ENCODE measurements at regions not wholly inside any gene's neighbourhood (a gene's known extent, or its start where the extent isn't known, plus 50 kb on each side); places are given as distances from the start of the nearest gene placed in this dataset.
"Not testable (repeated sequence)": the region's sequence is repeated elsewhere in the genome, so short reads cannot be mapped to it uniquely, and the experiment has no call there.

DNA sequence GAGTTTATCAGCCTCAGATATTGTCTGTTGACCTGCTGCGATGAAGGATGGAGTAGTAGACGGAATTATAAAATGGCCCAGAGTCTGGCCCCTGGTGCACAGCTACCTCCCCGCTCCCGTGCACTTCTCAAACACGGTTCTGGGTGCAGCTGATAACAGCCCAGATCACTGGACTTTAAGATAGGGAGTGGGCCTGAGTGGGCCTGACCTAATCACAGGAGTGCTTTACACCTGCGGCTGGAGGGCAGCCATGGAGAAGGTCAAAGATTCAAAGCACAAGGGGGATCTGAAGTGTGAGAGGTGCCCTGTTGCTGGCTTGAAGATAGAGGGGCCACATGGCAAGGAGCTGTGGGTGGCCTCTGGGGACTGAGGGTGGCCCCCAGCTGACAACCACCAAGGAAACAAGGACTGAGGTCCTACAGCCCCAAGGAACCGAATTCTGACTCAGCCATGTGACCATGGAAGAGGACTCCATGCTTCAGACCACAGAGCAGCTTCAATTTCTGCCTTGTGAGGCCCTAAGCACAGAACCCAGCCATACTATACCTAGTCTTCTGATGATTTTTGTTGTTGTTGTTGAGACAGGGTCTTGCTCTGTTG lies 113.4 kb downstream of the ZNF664 start:
- no peak overlapping the region for H3K27ac Mint-ChIP-seq
- ATAC-seq (no peak), DNase-seq (no peak)
- H3K4me3 Mint-ChIP-seq: no peak overlapping the region
- H3K9me3 Mint-ChIP-seq (ENCODE audit: low read depth): no peaks in the 10 kb centered on the region
- ChIA-PET CTCF (no interaction called here), POLR2A (interaction anchor here (0.5 kb wide), 1 partner anchor 44 kb away, joined by 4 read pairs; no protein-coding TSS in a partner anchor)
- intact Hi-C loops (cut with DNase I, micrococcal nuclease): no loop called here
- H3K27me3 Mint-ChIP-seq: peaks cover 3% of the 10 kb centered on the region
- no peaks in the 10 kb centered on the region for H3K4me1 Mint-ChIP-seq
- no peaks in the 10 kb centered on the region for H3K36me3 Mint-ChIP-seq (ENCODE audit: low read depth)

- Mint-ChIP-seq H3K36me3 (ENCODE audit: low read depth) (no peaks in the 10 kb centered on the region), H3K9me3 (ENCODE audit: low read depth) (no peaks in the 10 kb centered on the region), H3K4me1 (no peaks in the 10 kb centered on the region), H3K4me3 (no peak overlapping the region), H3K27me3 (peaks cover 3% of the 10 kb centered on the region), H3K27ac (no peak overlapping the region)
- ChIA-PET CTCF (no interaction called here), POLR2A (no interaction called here)
- ATAC-seq (no peak), DNase-seq (no peak)
- intact Hi-C loops (cut with DNase I, micrococcal nuclease): no loop called here
Observed at GRCh38 chr12:124087266-124088051, 114.4 kb downstream of the ZNF664 start.

GRCh38 chr12:124088217-124088907 lies 115.3 kb downstream of the ZNF664 start:
- Mint-ChIP-seq H3K36me3 (ENCODE audit: low read depth) (no peaks in the 10 kb centered on the region), H3K27me3 (peaks cover 3% of the 10 kb centered on the region), H3K4me1 (no peaks in the 10 kb centered on the region), H3K4me3 (no peak overlapping the region), H3K9me3 (ENCODE audit: low read depth) (no peaks in the 10 kb centered on the region), H3K27ac (no peak overlapping the region)
- ATAC-seq (no peak), DNase-seq (no peak)
- POLR2A ChIA-PET: no interaction called here
- intact Hi-C loops (cut with DNase I, micrococcal nuclease): no loop called here
- CTCF ChIA-PET: interaction anchor here (0.6 kb wide), 1 partner anchor 315 kb away, joined by 3 read pairs; no protein-coding TSS in a partner anchor

DNA sequence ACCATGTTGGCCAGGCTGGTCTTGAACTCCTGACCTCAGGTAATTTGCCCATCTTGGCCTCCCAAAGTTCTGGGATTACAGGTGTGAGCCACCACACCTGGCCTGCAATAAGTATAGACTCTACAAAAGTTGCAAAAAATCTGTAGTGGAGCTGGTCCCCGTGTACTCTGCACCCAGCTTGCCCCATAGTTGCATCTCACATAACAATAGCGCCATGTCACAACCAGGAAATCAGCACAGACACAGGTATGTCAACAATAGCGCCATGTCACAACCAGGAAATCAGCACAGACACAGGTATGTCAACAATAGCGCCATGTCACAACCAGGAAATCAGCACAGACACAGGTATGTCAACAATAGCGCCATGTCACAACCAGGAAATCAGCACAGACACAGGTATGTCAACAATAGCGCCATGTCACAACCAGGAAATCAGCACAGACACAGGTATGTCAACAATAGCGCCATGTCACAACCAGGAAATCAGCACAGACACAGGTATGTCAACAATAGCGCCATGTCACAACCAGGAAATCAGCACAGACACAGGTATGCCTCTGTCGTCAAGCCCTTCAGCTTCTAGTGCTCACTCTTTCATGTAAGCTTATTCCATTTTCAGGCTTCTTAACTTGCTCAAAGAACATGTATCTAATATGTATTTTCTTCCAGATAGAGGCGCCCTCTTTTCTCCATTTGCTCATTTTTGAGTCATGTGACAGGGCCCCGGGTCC lies 116.3 kb downstream of the ZNF664 start:
- ATAC-seq; H3K27ac Mint-ChIP-seq; H3K27me3 Mint-ChIP-seq; H3K4me1 Mint-ChIP-seq; H3K36me3 Mint-ChIP-seq (ENCODE audit: low read depth); DNase-seq; intact Hi-C loops (cut with DNase I, micrococcal nuclease); H3K4me3 Mint-ChIP-seq; H3K9me3 Mint-ChIP-seq (ENCODE audit: low read depth); POLR2A ChIA-PET: not testable (repeated sequence)
- CTCF ChIA-PET: interaction anchor here (0.6 kb wide), 1 partner anchor 19 kb away, joined by 3 read pairs; no protein-coding TSS in a partner anchor

DNA sequence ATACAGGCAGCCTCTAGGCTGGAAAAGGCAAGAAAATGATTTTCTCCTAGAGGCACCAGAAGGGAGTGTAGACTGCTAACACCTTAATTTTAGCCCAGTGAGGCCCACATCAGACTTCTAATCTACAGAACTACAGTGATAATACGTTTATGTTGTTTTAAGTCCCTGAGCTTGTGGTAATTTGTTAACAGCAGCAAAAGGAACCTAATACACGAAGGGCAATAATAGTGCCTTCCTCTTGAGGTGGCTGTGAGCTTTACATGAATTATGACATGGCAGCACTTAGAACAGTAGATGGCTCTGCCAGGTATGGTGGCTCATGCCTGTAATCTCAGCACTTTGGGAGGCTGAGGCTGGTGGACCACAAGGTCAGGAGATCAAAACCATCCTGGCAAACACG lies 118.8 kb downstream of the ZNF664 start:
- Mint-ChIP-seq H3K27ac (no peak overlapping the region), H3K9me3 (ENCODE audit: low read depth) (no peaks in the 10 kb centered on the region), H3K27me3 (peaks cover 2% of the 10 kb centered on the region), H3K4me3 (no peak overlapping the region), H3K4me1 (no peaks in the 10 kb centered on the region), H3K36me3 (ENCODE audit: low read depth) (no peaks in the 10 kb centered on the region)
- ChIA-PET CTCF (interaction anchor here (1.0 kb wide), 1 partner anchor 680 kb away, joined by 3 read pairs; no protein-coding TSS in a partner anchor), POLR2A (no interaction called here)
- intact Hi-C loops (cut with DNase I, micrococcal nuclease): no loop called here
- ATAC-seq: no peak
- DNase-seq: no peak

DNA sequence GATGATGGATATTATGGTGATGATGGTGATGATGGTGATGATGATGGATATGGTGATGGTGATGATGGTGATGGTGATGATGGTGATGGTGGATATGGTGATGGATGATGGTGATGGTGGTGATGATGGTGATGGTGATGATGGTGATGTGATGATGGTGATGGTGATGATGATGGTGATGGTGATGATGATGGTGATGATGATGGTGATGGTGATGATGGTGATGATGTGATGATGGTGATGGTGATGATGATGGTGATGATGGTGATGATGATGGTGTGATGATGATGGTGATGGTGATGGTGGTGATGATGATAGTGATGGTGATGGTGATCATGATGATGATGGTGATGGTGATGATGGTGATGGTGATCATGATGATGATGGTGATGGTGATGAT lies 119.5 kb downstream of the ZNF664 start:
- DNase-seq; POLR2A ChIA-PET; H3K27ac Mint-ChIP-seq; intact Hi-C loops (cut with DNase I, micrococcal nuclease); CTCF ChIA-PET; H3K4me3 Mint-ChIP-seq; H3K27me3 Mint-ChIP-seq; H3K4me1 Mint-ChIP-seq; H3K36me3 Mint-ChIP-seq (ENCODE audit: low read depth); ATAC-seq; H3K9me3 Mint-ChIP-seq (ENCODE audit: low read depth): not testable (repeated sequence)

GRCh38 chr12:124093297-124093696 lies 120.3 kb downstream of the ZNF664 start:
- CTCF ChIA-PET: no interaction called here
- no peak overlapping the region for H3K27ac Mint-ChIP-seq
- DNase-seq (no peak), ATAC-seq (no peak)
- POLR2A ChIA-PET: interaction anchor here (0.7 kb wide), 1 partner anchor 220 kb away, joined by 3 read pairs; no protein-coding TSS in a partner anchor
- H3K4me1 Mint-ChIP-seq: no peaks in the 10 kb centered on the region
- peaks cover 2% of the 10 kb centered on the region for H3K27me3 Mint-ChIP-seq
- H3K4me3 Mint-ChIP-seq: no peak overlapping the region
- H3K36me3 Mint-ChIP-seq (ENCODE audit: low read depth): no peaks in the 10 kb centered on the region
- intact Hi-C loops (cut with DNase I, micrococcal nuclease): no loop called here
- H3K9me3 Mint-ChIP-seq (ENCODE audit: low read depth): no peaks in the 10 kb centered on the region

DNA sequence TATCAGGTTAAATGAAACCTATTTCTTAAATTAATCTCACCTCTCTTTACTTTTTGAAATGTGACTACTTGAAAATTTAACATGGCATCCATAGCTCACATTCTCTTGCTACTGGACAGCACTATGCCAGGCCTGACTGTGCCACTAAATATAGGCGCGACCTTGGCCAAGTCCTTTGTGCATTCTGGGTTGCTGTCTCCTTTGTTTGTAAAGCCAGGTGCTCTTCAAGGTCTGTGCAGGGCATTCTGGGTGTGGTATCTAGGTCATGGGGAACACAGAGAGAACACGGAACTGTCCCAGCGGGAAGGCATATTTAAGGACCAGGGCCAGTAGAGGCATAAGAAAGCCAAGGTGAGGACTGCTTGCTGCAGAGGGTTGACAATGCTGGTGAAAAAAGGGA lies 121.2 kb downstream of the ZNF664 start:
- no peak for DNase-seq
- ChIA-PET POLR2A (interaction anchor here (0.7 kb wide), 1 partner anchor 221 kb away, joined by 3 read pairs; no protein-coding TSS in a partner anchor), CTCF (no interaction called here)
- Mint-ChIP-seq H3K9me3 (ENCODE audit: low read depth) (no peaks in the 10 kb centered on the region), H3K4me1 (no peaks in the 10 kb centered on the region), H3K27me3 (peaks cover 6% of the 10 kb centered on the region), H3K4me3 (no peak overlapping the region), H3K27ac (no peak overlapping the region), H3K36me3 (ENCODE audit: low read depth) (no peaks in the 10 kb centered on the region)
- intact Hi-C loops (cut with DNase I, micrococcal nuclease): no loop called here
- no peak for ATAC-seq

- H3K9me3 Mint-ChIP-seq (ENCODE audit: low read depth): no peaks in the 10 kb centered on the region
- H3K27ac Mint-ChIP-seq: no peak overlapping the region
- POLR2A ChIA-PET: no interaction called here
- intact Hi-C loops (cut with DNase I, micrococcal nuclease): no loop called here
- CTCF ChIA-PET: no interaction called here
- no peak overlapping the region for H3K4me3 Mint-ChIP-seq
- ATAC-seq (no peak), DNase-seq (no peak)
- peaks cover 6% of the 10 kb centered on the region for H3K27me3 Mint-ChIP-seq
- H3K36me3 Mint-ChIP-seq (ENCODE audit: low read depth): no peaks in the 10 kb centered on the region
- no peaks in the 10 kb centered on the region for H3K4me1 Mint-ChIP-seq
Observed at GRCh38 chr12:124094733-124095132, 121.7 kb downstream of the ZNF664 start.

GRCh38 chr12:124096109-124096508 lies 123.1 kb downstream of the ZNF664 start:
- H3K4me3 Mint-ChIP-seq: no peak overlapping the region
- H3K27ac Mint-ChIP-seq: no peak overlapping the region
- no peaks in the 10 kb centered on the region for H3K4me1 Mint-ChIP-seq
- no peaks in the 10 kb centered on the region for H3K36me3 Mint-ChIP-seq (ENCODE audit: low read depth)
- DNase-seq (no peak), ATAC-seq (no peak)
- H3K27me3 Mint-ChIP-seq: peaks cover 6% of the 10 kb centered on the region
- CTCF ChIA-PET: no interaction called here
- intact Hi-C loops (cut with DNase I, micrococcal nuclease): no loop called here
- no peaks in the 10 kb centered on the region for H3K9me3 Mint-ChIP-seq (ENCODE audit: low read depth)
- POLR2A ChIA-PET: interaction anchor here (0.5 kb wide), 1 partner anchor 119 kb away, joined by 3 read pairs; no protein-coding TSS in a partner anchor

DNA sequence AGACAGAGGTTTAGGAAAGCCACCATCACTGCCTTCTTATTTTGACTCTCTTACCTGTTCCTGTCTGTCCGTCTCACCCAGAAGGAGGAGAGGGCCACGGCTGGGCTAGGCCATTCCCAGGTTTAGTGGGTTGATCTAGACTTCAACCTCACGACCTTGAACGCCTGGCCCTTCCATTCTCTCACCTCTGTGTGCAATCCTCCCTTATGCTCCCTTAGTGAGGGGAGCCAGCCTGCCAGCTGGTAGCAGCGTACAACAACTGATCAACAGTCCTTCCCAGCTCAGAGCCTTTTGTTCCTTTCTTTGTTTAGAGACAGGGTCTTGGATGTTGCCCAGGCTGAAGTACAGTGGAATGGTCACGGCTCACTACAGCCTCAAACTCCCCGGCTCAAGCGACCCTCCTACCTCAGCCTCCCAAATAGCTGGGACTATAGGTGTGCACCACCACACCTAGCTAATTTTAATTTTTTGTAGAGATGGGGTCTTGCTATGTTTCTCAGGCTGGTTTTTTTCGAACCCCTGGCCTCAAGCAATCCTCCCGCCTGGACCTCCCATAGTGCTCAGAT lies 123.9 kb downstream of the ZNF664 start:
- ChIA-PET POLR2A (no interaction called here), CTCF (no interaction called here)
- intact Hi-C loops (cut with DNase I, micrococcal nuclease): no loop called here
- H3K4me1 Mint-ChIP-seq: no peaks in the 10 kb centered on the region
- no peaks in the 10 kb centered on the region for H3K9me3 Mint-ChIP-seq (ENCODE audit: low read depth)
- DNase-seq (no peak), ATAC-seq (no peak)
- peaks cover 6% of the 10 kb centered on the region for H3K27me3 Mint-ChIP-seq
- no peak overlapping the region for H3K27ac Mint-ChIP-seq
- H3K36me3 Mint-ChIP-seq (ENCODE audit: low read depth): no peaks in the 10 kb centered on the region
- H3K4me3 Mint-ChIP-seq: no peak overlapping the region
